ENCODE measurements at regions not wholly inside any gene's neighbourhood (a gene's known extent, or its start where the extent isn't known, plus 50 kb on each side); places are given as distances from the start of the nearest gene placed in this dataset.

GRCh38 chr13:89708013-89708412, 1639.5 kb upstream of the MIR17HG start:
- H3K36me3 Mint-ChIP-seq (ENCODE audit: low read depth): no peaks in the 10 kb centered on the region
- no peak for TF ChIP-seq CTCF (conservative IDR thresholded peaks at IDR 0.05; ENCODE audit: low read depth in 2 of 2)
- TF ChIP-seq EZH2 (IDR thresholded peaks at IDR 0.05; ENCODE audit: low read depth, unreplicated experiment): no peak
- no peak for TF ChIP-seq POLR2AphosphoS5 (IDR thresholded peaks at IDR 0.05; ENCODE audit: low read depth)
- TF ChIP-seq ZNF114 (CRISPR knock-in tag; IDR thresholded peaks at IDR 0.05): no peak
- TF ChIP-seq STAT1 (IDR thresholded peaks at IDR 0.05; ENCODE audit: unreplicated experiment): no peak
- TF ChIP-seq CREB1 (CRISPR knock-in tag; IDR thresholded peaks at IDR 0.05; ENCODE audit: low read depth): no peak
- no peak for TF ChIP-seq ETS1 (IDR thresholded peaks at IDR 0.05)
- TF ChIP-seq EZH2phosphoT487 (IDR thresholded peaks at IDR 0.05; ENCODE audit: unreplicated experiment): no peak
- no peak for TF ChIP-seq NANOG (IDR thresholded peaks at IDR 0.05; ENCODE audit: borderline replicate concordance)
- no peak overlapping the region for H3K4me2 ChIP-seq

GRCh38 chr13:89721216-89721615, 1626.3 kb upstream of the MIR17HG start:
- H3K27me3 Mint-ChIP-seq (ENCODE audit: insufficient read depth, low read depth, poor library complexity): no peaks in the 10 kb centered on the region
- Histone ChIP-seq H3K4me1 (ENCODE audit: insufficient read depth) (no peaks in the 10 kb centered on the region), H3K79me2 (replicated peaks; ENCODE audit: insufficient read depth) (no peaks in the 10 kb centered on the region), H3K36me3 (ENCODE audit: insufficient read depth) (no peaks in the 10 kb centered on the region), H4K20me1 (replicated peaks; ENCODE audit: insufficient read depth) (no peaks in the 10 kb centered on the region), H3K4me3 (no peak overlapping the region), H3K27me3 (ENCODE audit: insufficient read depth) (no peaks in the 10 kb centered on the region), H3K27ac (ENCODE audit: low read depth) (no peak overlapping the region), H3K4me2 (no peak overlapping the region), H3F3A (replicated peaks; ENCODE audit: low read depth) (no peaks in the 10 kb centered on the region), H2AFZ (no peak overlapping the region), H3K9me2 (ENCODE audit: insufficient read depth) (no peaks in the 10 kb centered on the region)
- ATAC-seq (no peak), DNase-seq (ENCODE audit: low spot score) (no peak)
- no peak overlapping the region for H3K27ac Mint-ChIP-seq
- no peaks in the 10 kb centered on the region for H3K4me1 Mint-ChIP-seq
- H3K9me3 Mint-ChIP-seq: peaks cover 4% of the 10 kb centered on the region; the same call in 1 of the 3 replicates
- no peaks in the 10 kb centered on the region for H3K36me3 Mint-ChIP-seq (ENCODE audit: low read depth)
- H3K4me3 Mint-ChIP-seq: no peak overlapping the region
- TF ChIP-seq NANOG (IDR thresholded peaks at IDR 0.05; ENCODE audit: borderline replicate concordance) (no peak), EZH2phosphoT487 (IDR thresholded peaks at IDR 0.05; ENCODE audit: unreplicated experiment) (no peak), ZNF462 (CRISPR knock-in tag; IDR thresholded peaks at IDR 0.05) (no peak), EZH2 (IDR thresholded peaks at IDR 0.05; ENCODE audit: low read depth, unreplicated experiment) (no peak), ZNF114 (CRISPR knock-in tag; IDR thresholded peaks at IDR 0.05) (no peak), ETS1 (IDR thresholded peaks at IDR 0.05) (no peak)

More at GRCh38 chr13:89708013-89708412, 1639.5 kb upstream of the MIR17HG start:
- H3K4me3 ChIP-seq: no peak overlapping the region
- H4K20me1 ChIP-seq (replicated peaks; ENCODE audit: insufficient read depth): no peaks in the 10 kb centered on the region
- H3K4me1 Mint-ChIP-seq: no peaks in the 10 kb centered on the region
- no peaks in the 10 kb centered on the region for H3F3A ChIP-seq (replicated peaks; ENCODE audit: low read depth)
- H3K4me1 ChIP-seq (ENCODE audit: insufficient read depth): no peaks in the 10 kb centered on the region
- H3K27me3 Mint-ChIP-seq (ENCODE audit: insufficient read depth, low read depth, poor library complexity): peaks cover 3% of the 10 kb centered on the region
- H3K79me2 ChIP-seq (replicated peaks; ENCODE audit: insufficient read depth): no peaks in the 10 kb centered on the region
- H3K9me3 Mint-ChIP-seq: no peaks in the 10 kb centered on the region
- no peak for DNase-seq (ENCODE audit: low spot score)
- ATAC-seq: no peak
- no peak overlapping the region for H3K27ac ChIP-seq (ENCODE audit: low read depth)
- no peak overlapping the region for H3K27ac Mint-ChIP-seq
- H3K27me3 ChIP-seq (ENCODE audit: insufficient read depth): no peaks in the 10 kb centered on the region
- H3K4me3 Mint-ChIP-seq: no peak overlapping the region
- no peaks in the 10 kb centered on the region; the same call in 1 of the 2 replicates for H3K9me2 ChIP-seq (ENCODE audit: insufficient read depth)
- H2AFZ ChIP-seq: no peak overlapping the region
- no peaks in the 10 kb centered on the region for H3K36me3 ChIP-seq (ENCODE audit: insufficient read depth)

Measured in GM23338 (cell line).